ENCODE measurements at regions not wholly inside any gene's neighbourhood (a gene's known extent, or its start where the extent isn't known, plus 50 kb on each side); places are given as distances from the start of the nearest gene placed in this dataset.

GRCh38 chr2:16716024-16716423, 50.4 kb upstream of the CYRIA start:
- DNase-seq (ENCODE audit: low spot score) (no peak), ATAC-seq (no peak)
- intact Hi-C loops (cut with DNase I) = no loop called here
